A549 (cell line): ENCODE measurements at regions not wholly inside any gene's neighbourhood (a gene's known extent, or its start where the extent isn't known, plus 50 kb on each side); places are given as distances from the start of the nearest gene placed in this dataset.

Experiments
- ATAC-seq, 2 experiments: fragments of 200-7000 bp in 1 of 2; fragments of >200 bp in 1 of 2; cut with Nextera tagmentation in 1 of 2; cut with Tn5 transposase in 1 of 2; 3 replicates each; pipeline versions ENCODE4 v1.8.0 to v1.9.1; 2018 to 2020; ENCODE audit warnings: mild to moderate bottlenecking in 1 of 2, moderate library complexity in 1 of 2
- CTCF ChIA-PET: fragments of 300-600 bp; sonication (Branson Sonifier 250); formaldehyde crosslinking; extraction: SDS; loops from one replicate; lab custom pipeline; 2021; ENCODE audit warnings: antibody characterized with exemption, inconsistent platforms; lab: Yijun Ruan, JAX
- POLR2A ChIA-PET: fragments of 350-600 bp; formaldehyde crosslinking; extraction: SDS; loops from one replicate; lab custom pipeline; 2021; ENCODE audit warnings: antibody characterized with exemption, inconsistent platforms; lab: Yijun Ruan, JAX
- DNase-seq, 2 experiments: peaks; one replicate each; pipeline versions ENCODE4 v3.0.0 to v3.0.0-alpha.2; 2011 to 2016; ENCODE audit warnings: low read depth in 1 of 2, low spot score in 1 of 2
- FAIRE-seq: peaks from 2 replicates; lab custom pipeline; 2011; peaks lifted over from hg19 to GRCh38; lab: Jason Lieb, UNC
- H3K27ac ChIP-seq, 2 experiments: fragments of >200 bp; sonication (Bioruptor Twin); formaldehyde crosslinking; 3 replicates each; pipeline ENCODE4 v1.5.1; 2016 to 2017
- H3K4me1 ChIP-seq: fragments of >200 bp; sonication (Bioruptor Twin); formaldehyde crosslinking; 3 replicates; pipeline ENCODE4 v1.6.1; 2016
- H3K4me2 ChIP-seq: fragments of >200 bp; sonication (Bioruptor Twin); formaldehyde crosslinking; 3 replicates; pipeline ENCODE4 v1.6.1; 2016
- H3K4me3 ChIP-seq: fragments of >200 bp; sonication (Bioruptor Twin); formaldehyde crosslinking; 3 replicates; pipeline ENCODE4 v1.5.1; 2016
- H3K9me3 ChIP-seq: fragments of >200 bp; sonication (Bioruptor Twin); formaldehyde crosslinking; 3 replicates; pipeline ENCODE4 v1.6.1; 2016
- BCL3 ChIP-seq: fragments of >200 bp; sonication (Bioruptor Twin); formaldehyde crosslinking; IDR thresholded peaks from 3 replicates; pipeline ENCODE4 v1.6.1; 2016
- CBX2 ChIP-seq: fragments of 200-600 bp; sonication (generic); IDR thresholded peaks from 2 replicates; pipeline ENCODE4 v1.6.1; 2016; ENCODE audit warnings: low read depth, mild to moderate bottlenecking, borderline replicate concordance
- CEBPB ChIP-seq, 2 experiments: fragments of >200 bp in 1 of 2; sonication (Bioruptor Twin) in 1 of 2; formaldehyde crosslinking in 1 of 2; IDR thresholded peaks; 2 replicates each; pipeline ENCODE4 v1.6.1; 2012 to 2016
- CTCF ChIP-seq: fragments of >200 bp; sonication (Bioruptor Twin); formaldehyde crosslinking; IDR thresholded peaks from 3 replicates; pipeline ENCODE4 v1.5.1; 2016
- EHF ChIP-seq: fragments of 250-450 bp; sonication (Bioruptor Pico); IDR thresholded peaks from 2 replicates; pipeline ENCODE4 v1.5.0; 2020; ENCODE audit warnings: mild to moderate bottlenecking
- ELK1 ChIP-seq: fragments of 150-350 bp; IDR thresholded peaks from 2 replicates; pipeline ENCODE4 v1.6.1; 2014; ENCODE audit warnings: low read depth, mild to moderate bottlenecking, low read length
- ESRRA ChIP-seq: fragments of 150-350 bp; IDR thresholded peaks from 2 replicates; pipeline ENCODE4 v1.6.1; 2014; ENCODE audit warnings: mild to moderate bottlenecking, low read length, borderline replicate concordance
- FOXS1 ChIP-seq: fragments of 250-450 bp; sonication (Bioruptor Pico); IDR thresholded peaks from 2 replicates; pipeline ENCODE4 v1.5.0; 2020; ENCODE audit warnings: mild to moderate bottlenecking, moderate library complexity
- GATA3 ChIP-seq: IDR thresholded peaks from 2 replicates; pipeline ENCODE4 v1.6.1; 2012; ENCODE audit warnings: borderline replicate concordance
- HOXB13 ChIP-seq: fragments of 250-450 bp; sonication (Bioruptor Pico); IDR thresholded peaks from 2 replicates; pipeline ENCODE4 v1.5.0; 2020; ENCODE audit warnings: low read depth, mild to moderate bottlenecking, moderate library complexity
- JUN ChIP-seq, 2 experiments: fragments of >200 bp; sonication (Bioruptor Twin); formaldehyde crosslinking; IDR thresholded peaks; 2 replicates in 1 of 2; 3 replicates in 1 of 2; pipeline ENCODE4 v1.6.1; 2016 to 2017
- KDM1A ChIP-seq: fragments of 200-600 bp; sonication (generic); IDR thresholded peaks from 2 replicates; pipeline ENCODE4 v1.6.1; 2016; ENCODE audit warnings: low read depth, mild to moderate bottlenecking
- KDM5A ChIP-seq: fragments of 200-600 bp; sonication (generic); IDR thresholded peaks from 2 replicates; pipeline ENCODE4 v1.6.1; 2016; ENCODE audit warnings: antibody characterized with exemption, mild to moderate bottlenecking
- MAFK ChIP-seq: fragments of 450-650 bp; IDR thresholded peaks from 2 replicates; pipeline ENCODE4 v1.6.1; 2014; ENCODE audit not compliant: partially characterized antibody
- MAX ChIP-seq: IDR thresholded peaks from 2 replicates; pipeline ENCODE4 v1.6.1; 2012
- NFE2L2 ChIP-seq: fragments of 150-350 bp; conservative IDR thresholded peaks from 2 replicates; pipeline ENCODE4 v1.6.1; 2014; ENCODE audit warnings: low read length
- NPAS2 ChIP-seq: fragments of 250-450 bp; sonication (Bioruptor Pico); IDR thresholded peaks from 2 replicates; pipeline ENCODE4 v1.8.0; 2022; ENCODE audit warnings: mild to moderate bottlenecking, moderate library complexity, borderline replicate concordance
- POLR2A ChIP-seq: IDR thresholded peaks from 2 replicates; pipeline ENCODE4 v1.6.1; 2012; ENCODE audit warnings: mild to moderate bottlenecking, low read length
- POLR2AphosphoS2 ChIP-seq: conservative IDR thresholded peaks from 2 replicates; pipeline ENCODE4 v1.6.1; 2012; ENCODE audit warnings: low read length, improper control_type of control experiment, inconsistent platforms
- RAD21 ChIP-seq, 2 experiments: fragments of >200 bp in 1 of 2; sonication (Bioruptor Twin) in 1 of 2; formaldehyde crosslinking in 1 of 2; IDR thresholded peaks in 1 of 2; conservative IDR thresholded peaks in 1 of 2; 2 replicates in 1 of 2; 3 replicates in 1 of 2; pipeline ENCODE4 v1.6.1; 2012 to 2018; ENCODE audit warnings: inconsistent platforms in 1 of 2
- RFX5 ChIP-seq: fragments of 450-650 bp; IDR thresholded peaks from 2 replicates; pipeline ENCODE4 v1.7.1; 2014; ENCODE audit warnings: antibody characterized with exemption, mild to moderate bottlenecking, moderate library complexity
- TP53 ChIP-seq: fragments of 250-450 bp; sonication (Bioruptor Pico); IDR thresholded peaks from 2 replicates; pipeline ENCODE4 v1.5.0; 2021; ENCODE audit warnings: mild to moderate bottlenecking, moderate library complexity
- ZSCAN20 ChIP-seq: fragments of 250-450 bp; sonication (Bioruptor Pico); IDR thresholded peaks from 2 replicates; pipeline ENCODE4 v1.8.0; 2022; ENCODE audit warnings: mild to moderate bottlenecking, moderate library complexity
- WGBS: methylation state at CpG from one replicate; pipeline ENCODE4 v1.1.6; 2017; ENCODE audit errors: missing lambda C conversion rate; 5-methylcytosine and 5-hydroxymethylcytosine counted together

GRCh38 chr4:151611960-151612359 lies 148.8 kb downstream of the GATB start:
- ATAC-seq (no peak), FAIRE-seq (no peak), DNase-seq (no peak)
- H3K4me3 ChIP-seq: no peak overlapping the region
- no peak overlapping the region for H3K4me2 ChIP-seq
- CTCF ChIA-PET: interaction anchor here (0.8 to 3.1 kb wide), 10 partner anchors 8 to 494 kb away, joined by 3 to 13 read pairs (median 6); no protein-coding TSS in a partner anchor
- H3K27ac ChIP-seq: no peak overlapping the region
- POLR2A ChIA-PET: no interaction called here
- TF ChIP-seq CEBPB (IDR thresholded peaks at IDR 0.05): no peak
- no peak for TF ChIP-seq FOXS1
- TF ChIP-seq, all 56 proteins: peak for 0
- H3K4me1 ChIP-seq: no peaks in the 10 kb centered on the region
- no peaks in the 10 kb centered on the region for H3K9me3 ChIP-seq

- ATAC-seq (no peak), FAIRE-seq (no peak), DNase-seq (no peak)
- ChIA-PET POLR2A (no interaction called here), CTCF (interaction anchor here (0.6 to 3.1 kb wide), 8 partner anchors 9 to 701 kb away, joined by 3 to 13 read pairs (median 6); no protein-coding TSS in a partner anchor)
- Histone ChIP-seq H3K27ac (no peak overlapping the region), H3K9me3 (no peaks in the 10 kb centered on the region), H3K4me3 (no peak overlapping the region), H3K4me1 (no peaks in the 10 kb centered on the region), H3K4me2 (no peak overlapping the region)
- no peak for TF ChIP-seq NPAS2 (CRISPR knock-in tag)
- no peak for TF ChIP-seq JUN (IDR thresholded peaks at IDR 0.05)
- TF ChIP-seq ELK1: no peak
- no peak for TF ChIP-seq ESRRA
- TF ChIP-seq CBX2: no peak
- no peak for TF ChIP-seq ZSCAN20 (CRISPR knock-in tag)
- no peak for TF ChIP-seq MAX
- no peak for TF ChIP-seq RAD21 (conservative IDR thresholded peaks at IDR 0.05 in 1 of 2, IDR thresholded peaks at IDR 0.05 in 1 of 2)
- TF ChIP-seq CTCF: no peak
- no peak for TF ChIP-seq POLR2A
- TF ChIP-seq KDM5A: no peak
- no peak for TF ChIP-seq GATA3
- TF ChIP-seq RFX5: no peak
- no peak for TF ChIP-seq KDM1A
- TF ChIP-seq TP53 (CRISPR knock-in tag): no peak
- TF ChIP-seq HOXB13 (CRISPR knock-in tag): no peak
- TF ChIP-seq NFE2L2: no peak
- no peak for TF ChIP-seq EHF (CRISPR knock-in tag)
- 24% methylated on average over 3 of the region's 3 CpGs for WGBS
Measured at GRCh38 chr4:151613290-151613689, 147.5 kb downstream of the GATB start.

- 86% methylated on average over 2 of the region's 2 CpGs for WGBS
Measured at GRCh38 chr4:151614561-151614960, 146.2 kb downstream of the GATB start.

More at GRCh38 chr4:151614561-151614960, 146.2 kb downstream of the GATB start:
- H3K27ac ChIP-seq: no peak overlapping the region
- H3K4me3 ChIP-seq: no peak overlapping the region
- ChIA-PET POLR2A (no interaction called here), CTCF (interaction anchor here (0.9 to 3.1 kb wide), 2 partner anchors 252 to 497 kb away, joined by 3 to 13 read pairs; no protein-coding TSS in a partner anchor)
- DNase-seq (no peak), ATAC-seq (no peak), FAIRE-seq (no peak)
- H3K4me1 ChIP-seq: no peaks in the 10 kb centered on the region
- H3K9me3 ChIP-seq: no peaks in the 10 kb centered on the region
- no peak overlapping the region for H3K4me2 ChIP-seq
- no peak for TF ChIP-seq CBX2
- no peak for TF ChIP-seq ESRRA
- TF ChIP-seq MAFK: no peak
- no peak for TF ChIP-seq POLR2AphosphoS2
- TF ChIP-seq RAD21 (conservative IDR thresholded peaks at IDR 0.05 in 1 of 2, IDR thresholded peaks at IDR 0.05 in 1 of 2): no peak
- TF ChIP-seq BCL3: no peak
- TF ChIP-seq CTCF: no peak
- TF ChIP-seq, all 56 proteins: peak for 0
